Left lung (tissue), 4 donors: ENCODE measurements at regions not wholly inside any gene's neighbourhood (a gene's known extent, or its start where the extent isn't known, plus 50 kb on each side); places are given as distances from the start of the nearest gene placed in this dataset.

Source experiments
- ATAC-seq: fragments of 200-7000 bp; cut with Tn5 transposase; one replicate; pipeline ENCODE4 v1.9.1; 2020; ENCODE audit warnings: moderate library complexity
- DNase-seq, 4 donors: peaks; one replicate each; pipeline ENCODE4 v3.0.0-alpha.2; 2013 to 2020
- H3K27ac ChIP-seq, 2 donors: fragments of 200-600 bp; sonication (generic) in 1 of 2; one replicate each; pipeline versions ENCODE4 v1.5.0 to v1.8.0; 2020 to 2021
- H3K27me3 ChIP-seq, 2 donors: fragments of 200-600 bp; sonication (generic) in 1 of 2; one replicate each; pipeline versions ENCODE4 v1.5.0 to v1.8.0; 2020 to 2021
- H3K36me3 ChIP-seq, 2 donors: fragments of 200-600 bp; sonication (generic) in 1 of 2; one replicate each; pipeline versions ENCODE4 v1.5.0 to v1.8.0; 2020 to 2021
- H3K4me1 ChIP-seq, 2 donors: fragments of 200-600 bp; one replicate each; pipeline ENCODE4 v1.8.0; 2021
- H3K4me3 ChIP-seq, 2 donors: fragments of 200-600 bp; sonication (generic) in 1 of 2; one replicate each; pipeline versions ENCODE4 v1.5.0 to v1.8.0; 2020 to 2021; ENCODE audit warnings: mild to moderate bottlenecking in 1 of 2
- H3K9me3 ChIP-seq, 2 donors: fragments of 200-600 bp; sonication (generic) in 1 of 2; one replicate each; pipeline versions ENCODE4 v1.5.0 to v1.8.0; 2020 to 2021
- CTCF ChIP-seq, 2 donors: fragments of 200-600 bp; sonication (generic) in 1 of 2; IDR thresholded peaks; one replicate each; pipeline versions ENCODE4 v1.5.0 to v1.8.0; 2021; ENCODE audit warnings: antibody characterized with exemption in 2 of 2
- intact Hi-C, 2 donors: fragments of 100-400 bp; cut with DNase I; formaldehyde crosslinking; loops; one replicate each; pipeline versions ENCODE4 v1.11.2 to v1.14.2; 2022
- donor health status: DM: no; HTN: yes; CAD: no.
- donor health status: DM: no; HTN: no; CAD: no.

GRCh38 chr1:55355549-55355948, 140.4 kb upstream of the USP24 start:
- no peak overlapping the region for H3K27ac ChIP-seq
- TF ChIP-seq CTCF (IDR thresholded peaks at IDR 0.05) = no peak
- H3K4me1 ChIP-seq = no peaks in the 10 kb centered on the region
- no peaks in the 10 kb centered on the region for H3K9me3 ChIP-seq
- no peaks in the 10 kb centered on the region for H3K36me3 ChIP-seq
- intact Hi-C loops = no loop called here
- DNase-seq (no peak), ATAC-seq (no peak)
- no peaks in the 10 kb centered on the region for H3K27me3 ChIP-seq
- no peak overlapping the region for H3K4me3 ChIP-seq

- DNase-seq (no peak), ATAC-seq (no peak)
- H3K9me3 ChIP-seq = no peaks in the 10 kb centered on the region
- H3K27me3 ChIP-seq = no peaks in the 10 kb centered on the region
- no peak overlapping the region for H3K27ac ChIP-seq
- TF ChIP-seq CTCF (IDR thresholded peaks at IDR 0.05) = no peak
- no peaks in the 10 kb centered on the region for H3K4me1 ChIP-seq
- intact Hi-C loops = no loop called here
- H3K4me3 ChIP-seq = no peak overlapping the region
- no peaks in the 10 kb centered on the region for H3K36me3 ChIP-seq
Observed at GRCh38 chr1:55353707-55354620, 138.8 kb upstream of the USP24 start.

GRCh38 chr1:55352811-55353180, 137.6 kb upstream of the USP24 start:
- Histone ChIP-seq H3K4me1 (no peaks in the 10 kb centered on the region), H3K36me3 (no peaks in the 10 kb centered on the region), H3K27ac (no peak overlapping the region), H3K9me3 (no peaks in the 10 kb centered on the region), H3K27me3 (no peaks in the 10 kb centered on the region), H3K4me3 (no peak overlapping the region)
- DNase-seq (no peak), ATAC-seq (no peak)
- intact Hi-C loops = no loop called here
- no peak for TF ChIP-seq CTCF (IDR thresholded peaks at IDR 0.05)

- no peaks in the 10 kb centered on the region for H3K4me1 ChIP-seq
- no peaks in the 10 kb centered on the region for H3K27me3 ChIP-seq
- no peaks in the 10 kb centered on the region for H3K9me3 ChIP-seq
- intact Hi-C loops = no loop called here
- H3K27ac ChIP-seq = no peak overlapping the region
- ATAC-seq (no peak), DNase-seq (no peak)
- H3K36me3 ChIP-seq = no peaks in the 10 kb centered on the region
- no peak for TF ChIP-seq CTCF (IDR thresholded peaks at IDR 0.05)
- H3K4me3 ChIP-seq = no peak overlapping the region
Observed at GRCh38 chr1:55352080-55352810, 137.1 kb upstream of the USP24 start.

GRCh38 chr1:55348356-55348755, 133.2 kb upstream of the USP24 start:
- ATAC-seq = no peak
- Histone ChIP-seq H3K4me3 (no peak overlapping the region), H3K9me3 (no peaks in the 10 kb centered on the region), H3K27me3 (no peaks in the 10 kb centered on the region), H3K36me3 (no peaks in the 10 kb centered on the region), H3K27ac (no peak overlapping the region), H3K4me1 (no peaks in the 10 kb centered on the region)
- DNase-seq = no peak
- TF ChIP-seq CTCF (IDR thresholded peaks at IDR 0.05) = no peak
- intact Hi-C loops = no loop called here
